ENCODE measurements at regions not wholly inside any gene's neighbourhood (a gene's known extent, or its start where the extent isn't known, plus 50 kb on each side); places are given as distances from the start of the nearest gene placed in this dataset.

GRCh38 chr2:62340994-62341484 is 145.1 kb downstream of the B3GNT2 start:
- Histone ChIP-seq H3K9me3 (replicated peaks in 1 of 2; ENCODE audit: control insufficient read depth in 1 of 2, insufficient read depth in 1 of 2, low read length in 2 of 2) (no peaks in the 10 kb centered on the region), H3K4me2 (replicated peaks; ENCODE audit: extremely low read depth, low read length, poor library complexity, severe bottlenecking) (no peak overlapping the region), H2AFZ (ENCODE audit: insufficient read depth, low read depth, low read length, poor library complexity, severe bottlenecking) (no peak overlapping the region), H3K4me3 (replicated peaks in 1 of 3; ENCODE audit: low read depth in 2 of 3, low read length in 3 of 3) (no peak overlapping the region), H3K27ac (ENCODE audit: low read depth in 1 of 2, low read length in 2 of 2) (no peak overlapping the region), H3K9ac (ENCODE audit: insufficient read depth, low read length, poor library complexity, severe bottlenecking) (no peak overlapping the region), H3K79me2 (ENCODE audit: insufficient read depth, low read length) (no peaks in the 10 kb centered on the region), H3K36me3 (replicated peaks in 1 of 2; ENCODE audit: control insufficient read depth in 1 of 2, insufficient read depth in 2 of 2, low read length in 2 of 2) (no peaks in the 10 kb centered on the region), H4K20me1 (ENCODE audit: insufficient read depth, low read length) (no peaks in the 10 kb centered on the region), H3K4me1 (ENCODE audit: control insufficient read depth in 1 of 2, insufficient read depth in 2 of 2, low read length in 2 of 2) (no peaks in the 10 kb centered on the region), H3K27me3 (ENCODE audit: control insufficient read depth in 2 of 2, insufficient read depth in 2 of 2, low read length in 2 of 2) (no peaks in the 10 kb centered on the region)
- H3K4me3 Mint-ChIP-seq: no peak overlapping the region
- no peaks in the 10 kb centered on the region for H3K9me3 Mint-ChIP-seq
- intact Hi-C loops (cut with micrococcal nuclease): no loop called here
- no peak overlapping the region for H3K27ac Mint-ChIP-seq
- H3K4me1 Mint-ChIP-seq: no peaks in the 10 kb centered on the region
- H3K36me3 Mint-ChIP-seq: no peaks in the 10 kb centered on the region
- H3K27me3 Mint-ChIP-seq (ENCODE audit: low read depth in 3 of 3): peaks cover 0 to 2% (median 0%) of the 10 kb centered on the region in 3 donors
- DNase-seq: no peak
- no peak for TF ChIP-seq CTCF (IDR thresholded peaks at IDR 0.05)
- WGBS (ENCODE audit: insufficient coverage): 88% methylated on average over 3 of the region's 4 CpGs

GRCh38 chr2:62339837-62340236 is 143.9 kb downstream of the B3GNT2 start:
- Histone ChIP-seq H3K4me3 (replicated peaks in 1 of 3; ENCODE audit: low read depth in 2 of 3, low read length in 3 of 3) (no peak overlapping the region), H3K4me2 (replicated peaks; ENCODE audit: extremely low read depth, low read length, poor library complexity, severe bottlenecking) (no peak overlapping the region), H4K20me1 (ENCODE audit: insufficient read depth, low read length) (no peaks in the 10 kb centered on the region), H3K4me1 (ENCODE audit: control insufficient read depth in 1 of 2, insufficient read depth in 2 of 2, low read length in 2 of 2) (no peaks in the 10 kb centered on the region), H2AFZ (ENCODE audit: insufficient read depth, low read depth, low read length, poor library complexity, severe bottlenecking) (no peak overlapping the region), H3K9me3 (replicated peaks in 1 of 2; ENCODE audit: control insufficient read depth in 1 of 2, insufficient read depth in 1 of 2, low read length in 2 of 2) (no peaks in the 10 kb centered on the region), H3K27ac (ENCODE audit: low read depth in 1 of 2, low read length in 2 of 2) (no peak overlapping the region), H3K36me3 (replicated peaks in 1 of 2; ENCODE audit: control insufficient read depth in 1 of 2, insufficient read depth in 2 of 2, low read length in 2 of 2) (no peaks in the 10 kb centered on the region), H3K27me3 (ENCODE audit: control insufficient read depth in 2 of 2, insufficient read depth in 2 of 2, low read length in 2 of 2) (no peaks in the 10 kb centered on the region), H3K9ac (ENCODE audit: insufficient read depth, low read length, poor library complexity, severe bottlenecking) (no peak overlapping the region), H3K79me2 (ENCODE audit: insufficient read depth, low read length) (no peaks in the 10 kb centered on the region)
- no peaks in the 10 kb centered on the region for H3K9me3 Mint-ChIP-seq
- no peak overlapping the region for H3K4me3 Mint-ChIP-seq
- no peak for TF ChIP-seq CTCF (IDR thresholded peaks at IDR 0.05)
- peaks cover 0 to 2% (median 0%) of the 10 kb centered on the region in 3 donors for H3K27me3 Mint-ChIP-seq (ENCODE audit: low read depth in 3 of 3)
- H3K36me3 Mint-ChIP-seq: no peaks in the 10 kb centered on the region
- no peak overlapping the region for H3K27ac Mint-ChIP-seq
- intact Hi-C loops (cut with micrococcal nuclease): no loop called here
- DNase-seq: no peak
- WGBS (ENCODE audit: insufficient coverage): no CpG with 5 or more reads among the region's 2 CpGs
- H3K4me1 Mint-ChIP-seq: no peaks in the 10 kb centered on the region

All from CD14-positive monocyte (primary cell).